GM12892 (cell line): ENCODE measurements at regions not wholly inside any gene's neighbourhood (a gene's known extent, or its start where the extent isn't known, plus 50 kb on each side); places are given as distances from the start of the nearest gene placed in this dataset.
"Not testable (repeated sequence)": the region's sequence is repeated elsewhere in the genome, so short reads cannot be mapped to it uniquely, and the experiment has no call there.

Experiments used
- DNase-seq: peaks from one replicate; pipeline ENCODE4 v3.0.0; 2011; ENCODE audit not compliant: insufficient read length
- FAIRE-seq: peaks from 2 replicates; lab custom pipeline; 2011; peaks lifted over from hg19 to GRCh38; lab: Jason Lieb, UNC
- POLR2A ChIP-seq: IDR thresholded peaks from 2 replicates; pipeline ENCODE4 v1.6.1; 2011; ENCODE audit warnings: low read depth, low read length, control low read depth
- POLR2AphosphoS5 ChIP-seq: IDR thresholded peaks from 2 replicates; pipeline ENCODE4 v1.6.1; 2011; ENCODE audit warnings: low read depth, low read length, control low read depth
- TAF1 ChIP-seq: IDR thresholded peaks from 2 replicates; pipeline ENCODE4 v1.6.1; 2011; ENCODE audit warnings: low read depth, mild to moderate bottlenecking, control low read depth, low read length, borderline replicate concordance

DNA sequence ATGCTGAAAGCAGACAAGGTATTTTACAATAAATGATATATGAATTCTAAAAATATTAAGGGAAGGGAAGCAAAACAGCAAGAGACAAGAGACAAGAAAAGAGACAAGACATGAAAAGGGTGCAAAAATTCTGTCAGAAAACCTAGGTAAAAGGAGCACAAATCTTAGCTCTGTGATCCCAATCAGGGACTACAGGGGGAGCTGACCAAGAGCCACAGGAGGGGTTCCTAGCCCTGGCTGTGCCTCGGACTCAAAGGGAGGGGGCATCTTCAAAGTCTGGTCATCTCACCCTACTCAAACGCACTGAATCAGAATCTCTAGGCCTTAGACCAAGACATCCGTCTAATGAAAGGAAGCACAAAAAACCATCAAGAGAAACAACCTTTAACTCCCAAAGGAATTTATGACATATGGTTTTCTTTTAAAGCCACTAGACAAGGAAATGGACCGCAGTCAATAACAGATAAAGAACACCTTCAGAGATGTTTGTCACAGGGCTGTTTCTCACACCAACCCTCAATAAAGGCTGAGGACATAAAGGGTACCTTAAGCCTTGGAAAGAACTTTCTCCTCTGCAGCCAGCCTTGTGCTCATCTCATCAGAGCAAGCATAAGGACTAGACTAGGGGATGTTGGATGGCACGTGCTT lies 130.4 kb upstream of the CDYL start:
- DNase-seq (no peak), FAIRE-seq (no peak)
- TF ChIP-seq TAF1 (no peak), POLR2AphosphoS5 (no peak), POLR2A (no peak)

GRCh38 chr6:4644996-4645395 lies 131.2 kb upstream of the CDYL start:
- no peak for DNase-seq
- no peak for TF ChIP-seq POLR2AphosphoS5
- TF ChIP-seq TAF1: no peak
- no peak for TF ChIP-seq POLR2A
- FAIRE-seq: no peak

GRCh38 chr6:4641461-4641860 lies 134.7 kb upstream of the CDYL start:
- FAIRE-seq: no peak
- TF ChIP-seq POLR2AphosphoS5 (no peak), TAF1 (no peak)

GRCh38 chr6:4640139-4640538 lies 136.1 kb upstream of the CDYL start:
- FAIRE-seq: no peak
- no peak for DNase-seq
- TF ChIP-seq TAF1: no peak
- no peak for TF ChIP-seq POLR2A
- TF ChIP-seq POLR2AphosphoS5: no peak

More at GRCh38 chr6:4641461-4641860, 134.7 kb upstream of the CDYL start:
- DNase-seq: no peak

DNA sequence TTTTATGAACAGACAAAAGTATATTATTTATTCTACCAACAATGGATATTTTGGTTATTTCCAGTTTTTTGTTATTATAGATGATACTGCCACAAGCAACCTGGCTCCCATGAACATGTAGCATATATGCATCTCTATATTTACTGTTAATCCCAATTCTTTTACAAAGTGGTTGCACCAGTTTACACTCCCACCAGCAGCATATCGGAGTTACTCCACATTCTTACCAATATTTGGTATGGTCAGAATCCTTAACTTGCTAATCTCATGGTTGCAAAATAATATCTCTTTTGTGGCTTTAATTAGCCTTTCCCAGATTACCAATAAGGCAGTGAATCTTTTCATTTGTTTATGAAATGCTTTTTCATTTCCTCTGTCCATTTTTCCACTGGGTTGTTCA lies 137.6 kb upstream of the CDYL start:
- FAIRE-seq: no peak
- TF ChIP-seq POLR2A (no peak), POLR2AphosphoS5 (no peak), TAF1 (no peak)

DNA sequence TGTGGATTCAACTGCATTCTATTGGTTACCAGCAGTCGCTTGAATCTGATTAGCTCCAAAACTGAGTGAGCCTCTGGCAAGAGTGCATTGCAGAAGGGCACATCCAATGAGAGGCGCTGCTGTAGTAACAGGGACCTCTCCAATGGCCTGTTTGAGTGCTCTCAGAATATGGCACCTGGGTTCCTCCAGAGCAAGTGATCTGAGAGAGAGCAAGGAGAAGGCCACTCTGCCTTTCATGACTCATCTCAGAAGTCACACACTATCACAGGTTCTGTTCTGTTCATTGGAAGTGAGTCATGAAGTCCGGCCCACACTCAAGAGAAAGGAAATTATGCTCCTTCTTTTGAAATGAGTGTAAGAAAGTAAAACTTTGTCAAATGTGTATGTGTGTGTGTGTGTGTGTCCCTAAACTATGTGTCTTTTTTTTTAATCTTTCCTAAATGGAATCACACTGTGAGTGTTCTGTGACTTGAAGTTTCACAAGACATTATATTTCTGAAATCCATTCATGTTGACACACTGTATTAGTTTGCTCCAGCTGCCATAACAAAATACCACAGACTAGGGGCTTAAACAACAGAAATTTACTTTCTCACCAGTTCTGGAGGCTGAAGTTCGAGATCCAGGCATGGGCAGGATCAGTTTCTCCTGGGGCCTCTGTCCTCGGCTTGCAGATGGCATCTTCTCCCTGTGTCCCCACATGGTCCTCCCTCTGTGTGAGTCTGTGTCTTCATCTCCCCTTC lies 138.3 kb upstream of the CDYL start:
- FAIRE-seq (no peak), DNase-seq (no peak)
- TF ChIP-seq POLR2AphosphoS5 (no peak), TAF1 (no peak), POLR2A (no peak)

More for the DNA sequence above, 137.6 kb upstream of the CDYL start:
- DNase-seq: no peak

DNA sequence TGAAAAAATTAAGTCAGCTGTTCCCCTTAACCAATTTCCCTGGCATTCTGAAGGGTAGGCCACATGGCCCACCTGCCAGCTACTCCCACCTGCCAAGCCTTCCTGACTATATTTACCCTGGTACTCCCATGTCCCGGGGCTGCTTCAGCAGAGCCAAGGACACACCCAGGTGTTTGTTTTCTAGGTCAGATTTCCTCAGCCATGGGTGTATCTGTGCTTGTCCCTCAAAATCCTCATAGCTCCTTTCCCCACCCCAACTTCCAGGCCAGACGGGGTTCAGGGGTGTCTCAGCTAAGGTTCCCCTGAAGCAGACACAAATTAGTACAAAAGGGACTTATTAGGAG lies 139.4 kb upstream of the CDYL start:
- FAIRE-seq (no peak), DNase-seq (no peak)
- TF ChIP-seq POLR2A (no peak), TAF1 (no peak), POLR2AphosphoS5 (no peak)

DNA sequence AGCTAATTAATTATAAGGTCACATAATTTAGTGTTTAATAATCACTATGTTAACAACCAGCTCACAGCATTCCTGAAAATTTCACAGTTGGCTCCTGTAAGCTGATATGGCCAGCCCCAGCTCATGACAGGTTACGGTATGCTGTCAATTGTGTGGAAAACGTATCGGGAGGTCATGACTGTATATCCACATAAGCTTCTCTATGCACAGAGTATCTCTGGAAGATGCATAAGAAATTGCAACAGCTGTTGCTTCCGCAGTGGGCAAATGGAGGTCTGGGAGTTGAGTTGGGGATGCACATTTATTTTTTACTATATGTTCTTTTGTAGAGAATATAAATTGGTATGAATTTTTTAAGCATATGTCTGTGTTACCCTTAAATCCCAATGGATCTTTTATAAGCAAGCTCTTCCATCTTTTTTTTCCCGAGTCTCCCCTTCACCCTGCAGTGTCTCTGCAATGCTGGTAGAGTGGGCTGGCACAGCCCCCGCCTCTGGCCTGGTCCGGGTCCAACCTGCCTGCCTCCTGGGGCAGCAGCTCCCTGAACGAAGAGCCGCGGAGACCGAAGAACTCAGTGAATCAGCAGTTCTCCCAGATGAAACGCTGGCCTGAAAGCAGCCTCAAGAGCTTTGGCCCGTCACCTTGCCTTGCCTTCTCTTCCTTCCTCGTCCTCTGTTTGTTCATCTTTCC lies 139.9 kb upstream of the CDYL start:
- no peak for DNase-seq
- TF ChIP-seq TAF1 (no peak), POLR2A (no peak), POLR2AphosphoS5 (no peak)
- FAIRE-seq: no peak

GRCh38 chr6:4635666-4636065 lies 140.5 kb upstream of the CDYL start:
- DNase-seq: no peak
- TF ChIP-seq POLR2AphosphoS5: no peak
- TF ChIP-seq TAF1: no peak
- TF ChIP-seq POLR2A: no peak
- FAIRE-seq: no peak

- DNase-seq (no peak), FAIRE-seq (no peak)
- TF ChIP-seq TAF1: no peak
- TF ChIP-seq POLR2AphosphoS5: no peak
- TF ChIP-seq POLR2A: no peak
Measured at GRCh38 chr6:4632421-4632820, 143.8 kb upstream of the CDYL start.

- not testable (repeated sequence) for DNase-seq, FAIRE-seq
Measured at GRCh38 chr6:4629789-4630188, 146.4 kb upstream of the CDYL start.

GRCh38 chr6:4625557-4625956 lies 150.6 kb upstream of the CDYL start:
- DNase-seq (no peak), FAIRE-seq (no peak)
- TF ChIP-seq TAF1 (no peak), POLR2AphosphoS5 (no peak), POLR2A (no peak)

GRCh38 chr6:4624726-4625125 lies 151.5 kb upstream of the CDYL start:
- FAIRE-seq: no peak
- no peak for DNase-seq
- TF ChIP-seq POLR2A (no peak), POLR2AphosphoS5 (no peak), TAF1 (no peak)
